Esophagus squamous epithelium (tissue), 4 donors: ENCODE measurements at regions not wholly inside any gene's neighbourhood (a gene's known extent, or its start where the extent isn't known, plus 50 kb on each side); places are given as distances from the start of the nearest gene placed in this dataset.

Experiments
- CTCF ChIP-seq, 6 experiments: fragments of 450-650 bp in 4 of 6; fragments of 200-600 bp in 2 of 6; sonication (generic) in 2 of 6; IDR thresholded peaks; one replicate each; pipeline ENCODE4 v1.5.1; 2016 to 2019; ENCODE audit warnings: antibody characterized with exemption in 6 of 6, mild to moderate bottlenecking in 4 of 6, moderate library complexity in 4 of 6
- POLR2A ChIP-seq, 4 donors: fragments of 450-650 bp; IDR thresholded peaks; one replicate each; pipeline ENCODE4 v1.6.1; 2017; ENCODE audit warnings: antibody characterized with exemption in 4 of 4, mild to moderate bottlenecking in 4 of 4, moderate library complexity in 3 of 4

DNA sequence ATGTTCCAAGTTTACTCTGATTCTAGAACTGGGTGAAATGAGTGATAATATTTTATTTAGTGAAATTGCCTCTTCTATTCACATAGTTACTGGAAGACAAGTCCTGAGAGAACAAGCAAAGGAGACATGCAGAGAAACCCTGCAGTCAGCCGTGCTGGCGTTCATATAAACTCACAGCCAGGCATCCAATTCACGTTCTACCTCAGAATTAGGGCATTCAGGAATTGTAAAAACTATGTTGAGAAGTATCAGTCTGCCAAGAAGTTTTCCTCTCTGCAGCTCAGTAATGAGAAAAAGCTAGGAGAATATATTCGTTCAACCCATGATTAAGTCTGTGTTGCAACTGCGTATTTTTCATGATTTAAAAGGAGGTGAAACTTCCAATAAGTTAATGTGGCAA is 156.2 kb upstream of the DSEL start:
- no peak for TF ChIP-seq CTCF (IDR thresholded peaks at IDR 0.05)
- TF ChIP-seq POLR2A (IDR thresholded peaks at IDR 0.05) = no peak
